ENCODE measurements at regions not wholly inside any gene's neighbourhood (a gene's known extent, or its start where the extent isn't known, plus 50 kb on each side); places are given as distances from the start of the nearest gene placed in this dataset.

DNA sequence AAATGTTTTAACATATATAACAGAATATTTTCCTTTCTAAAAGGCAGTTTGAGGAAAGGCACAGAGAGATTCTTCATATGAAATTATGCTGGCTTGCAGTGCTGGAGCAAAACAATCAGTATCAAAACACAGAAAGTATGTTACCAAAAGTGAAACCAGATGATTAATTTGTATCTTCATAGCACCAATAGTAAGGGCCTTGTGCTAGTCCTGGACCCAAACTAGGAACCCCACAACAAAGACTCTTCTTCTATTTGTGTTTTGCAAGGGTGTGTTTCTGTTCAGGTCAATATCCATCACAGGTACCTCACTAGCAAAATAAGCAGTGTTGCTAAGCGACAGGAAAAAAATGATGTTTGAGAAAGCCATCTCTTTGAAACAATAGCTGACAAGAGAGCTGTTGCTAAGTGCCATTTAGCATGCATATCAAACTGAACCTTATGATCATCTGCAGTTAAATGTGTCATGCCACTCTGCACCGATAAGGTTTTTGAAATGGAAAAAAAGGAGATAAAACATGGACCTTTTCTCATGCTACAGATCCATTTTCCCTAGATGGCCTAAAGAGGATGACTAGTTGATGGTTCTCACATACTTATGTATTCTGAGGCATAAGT is 196.2 kb upstream of the ALG10 start:
- TF ChIP-seq, protein P1, sequence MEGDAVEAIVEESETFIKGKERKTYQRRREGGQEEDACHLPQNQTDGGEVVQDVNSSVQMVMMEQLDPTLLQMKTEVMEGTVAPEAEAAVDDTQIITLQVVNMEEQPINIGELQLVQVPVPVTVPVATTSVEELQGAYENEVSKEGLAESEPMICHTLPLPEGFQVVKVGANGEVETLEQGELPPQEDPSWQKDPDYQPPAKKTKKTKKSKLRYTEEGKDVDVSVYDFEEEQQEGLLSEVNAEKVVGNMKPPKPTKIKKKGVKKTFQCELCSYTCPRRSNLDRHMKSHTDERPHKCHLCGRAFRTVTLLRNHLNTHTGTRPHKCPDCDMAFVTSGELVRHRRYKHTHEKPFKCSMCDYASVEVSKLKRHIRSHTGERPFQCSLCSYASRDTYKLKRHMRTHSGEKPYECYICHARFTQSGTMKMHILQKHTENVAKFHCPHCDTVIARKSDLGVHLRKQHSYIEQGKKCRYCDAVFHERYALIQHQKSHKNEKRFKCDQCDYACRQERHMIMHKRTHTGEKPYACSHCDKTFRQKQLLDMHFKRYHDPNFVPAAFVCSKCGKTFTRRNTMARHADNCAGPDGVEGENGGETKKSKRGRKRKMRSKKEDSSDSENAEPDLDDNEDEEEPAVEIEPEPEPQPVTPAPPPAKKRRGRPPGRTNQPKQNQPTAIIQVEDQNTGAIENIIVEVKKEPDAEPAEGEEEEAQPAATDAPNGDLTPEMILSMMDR (IDR thresholded peaks at IDR 0.05; ENCODE audit: poor library complexity): no peak
- TF ChIP-seq EZH2phosphoT487 (IDR thresholded peaks at IDR 0.05; ENCODE audit: low read depth, severe bottlenecking, unreplicated experiment) (no peak), EZH2 (IDR thresholded peaks at IDR 0.05; ENCODE audit: borderline replicate concordance) (no peak)
